ENCODE measurements at regions not wholly inside any gene's neighbourhood (a gene's known extent, or its start where the extent isn't known, plus 50 kb on each side); places are given as distances from the start of the nearest gene placed in this dataset.

- no peak for DNase-seq (ENCODE audit: low read depth in 2 of 2)
Observed at GRCh38 chr4:188197566-188197965, 58.3 kb downstream of the TRIML1 start.

DNA sequence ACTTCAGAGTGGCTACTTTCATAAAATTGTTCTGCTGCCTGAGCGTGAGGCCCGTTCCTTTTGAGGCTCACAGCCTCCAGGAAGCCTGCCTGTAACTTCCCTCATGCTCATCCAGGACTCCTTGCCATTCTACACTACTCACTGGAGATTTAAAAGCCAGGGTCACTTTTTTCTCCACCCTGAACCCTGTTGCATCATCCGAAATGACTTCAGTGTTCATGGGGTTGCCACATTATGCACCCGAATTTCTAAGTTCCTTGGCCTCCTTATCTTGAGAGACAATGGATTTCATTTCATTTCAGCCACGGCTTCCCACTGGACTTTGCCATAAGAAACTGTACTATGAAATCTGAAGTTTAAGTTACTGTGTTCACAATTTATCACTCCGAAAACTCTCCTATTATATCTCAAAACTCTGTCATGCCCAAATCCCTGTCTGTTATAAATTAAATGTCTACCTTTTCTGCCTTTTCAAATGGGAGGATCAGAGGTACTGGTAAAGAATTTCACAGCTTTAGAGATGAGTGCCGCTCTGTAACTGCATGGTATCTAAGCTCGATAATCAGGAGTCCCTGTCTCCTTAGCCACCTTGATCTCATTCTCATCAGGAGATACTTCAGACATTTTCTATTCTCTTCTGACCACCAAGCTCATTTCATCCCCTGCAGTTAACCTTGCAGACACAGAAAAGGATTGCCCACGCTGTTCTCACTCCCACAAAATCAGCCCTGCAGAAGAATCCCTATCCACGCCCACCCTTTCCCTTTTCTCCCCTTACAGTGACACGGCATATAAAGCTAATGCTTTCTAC lies 59.9 kb downstream of the TRIML1 start:
- DNase-seq (ENCODE audit: low read depth in 2 of 2): no peak

DNA sequence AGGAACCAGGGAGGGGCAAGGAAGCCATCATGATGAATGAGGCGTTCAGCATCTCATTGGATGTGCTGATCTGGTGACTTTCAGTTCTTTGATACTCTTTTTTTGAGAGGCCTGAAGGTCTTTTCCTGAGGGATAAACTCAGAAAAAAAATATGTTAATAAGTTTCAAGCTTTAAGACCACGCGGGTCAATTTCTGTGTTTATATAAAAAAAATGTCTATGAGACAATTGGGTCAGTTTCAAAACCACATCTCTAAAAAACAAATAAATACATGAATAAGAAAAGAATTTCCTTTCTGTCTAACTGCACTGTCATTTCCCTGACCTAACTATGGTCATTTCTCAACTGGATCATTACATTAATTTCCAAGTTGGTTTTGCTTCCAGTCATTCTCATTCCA lies 62.6 kb downstream of the TRIML1 start:
- no peak for DNase-seq (ENCODE audit: low read depth in 2 of 2)

GRCh38 chr4:188206783-188207182 lies 67.5 kb downstream of the TRIML1 start:
- no peak for DNase-seq (ENCODE audit: low read depth in 2 of 2)

DNA sequence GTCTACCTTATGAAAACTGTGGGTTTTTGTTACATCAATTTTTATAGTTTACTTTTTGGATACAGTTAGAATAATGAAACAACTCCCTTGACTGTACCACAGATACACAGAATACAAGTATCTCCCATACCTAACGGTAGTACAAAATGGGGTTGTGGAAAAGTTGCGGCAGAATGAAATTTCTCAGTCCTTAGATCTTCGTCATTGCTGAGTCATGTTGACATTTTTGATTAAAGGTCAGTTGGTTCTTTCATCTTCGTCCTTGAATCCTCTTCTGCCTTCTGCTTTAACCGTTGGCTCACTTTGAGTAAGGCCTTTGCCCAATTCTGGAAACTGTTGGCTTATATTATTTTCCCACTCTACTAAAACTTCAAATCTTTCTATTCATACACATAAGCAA lies 75.6 kb downstream of the TRIML1 start:
- no peak for DNase-seq (ENCODE audit: low read depth in 2 of 2)

GRCh38 chr4:188218392-188218791 lies 79.2 kb downstream of the TRIML1 start:
- no peak for DNase-seq (ENCODE audit: low read depth in 2 of 2)

DNA sequence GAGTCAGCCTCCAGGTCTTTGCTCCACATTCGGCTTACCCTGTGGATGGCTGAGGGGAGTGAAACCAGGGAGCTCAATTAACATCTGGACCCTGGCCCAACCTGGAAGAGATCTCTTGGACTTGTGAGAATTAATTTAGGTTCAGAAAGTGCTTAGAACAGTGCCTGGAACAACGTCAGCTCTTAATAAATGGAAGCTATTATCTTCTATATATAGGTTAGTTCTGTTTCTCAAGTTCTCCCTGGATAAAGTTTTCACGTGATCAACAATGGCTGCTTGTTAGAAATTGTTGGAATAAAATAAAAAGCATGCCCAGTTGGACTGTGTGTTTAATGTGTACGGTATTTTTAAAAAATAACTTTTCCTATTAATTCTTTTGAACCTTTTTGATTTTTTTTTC lies 80.8 kb downstream of the TRIML1 start:
- no peak for DNase-seq (ENCODE audit: low read depth in 2 of 2)

DNA sequence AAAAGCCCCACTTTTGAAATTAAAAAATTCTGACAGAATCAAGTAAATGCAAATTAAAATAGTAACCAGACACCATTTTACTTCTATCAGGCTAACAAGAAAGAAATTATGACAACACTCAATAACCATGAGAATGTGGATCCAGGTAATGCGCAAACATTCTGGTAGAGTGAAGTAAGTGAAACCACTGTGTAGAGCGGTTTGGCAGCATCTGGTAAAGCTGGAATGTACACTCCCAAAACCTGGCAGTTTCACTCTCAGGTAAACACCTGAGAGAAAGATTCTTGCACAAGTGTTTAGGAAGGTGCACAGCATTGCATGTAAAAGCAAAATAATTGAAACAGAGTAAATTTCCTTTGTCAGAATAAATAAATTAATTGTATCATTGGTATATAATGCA lies 81.8 kb downstream of the TRIML1 start:
- DNase-seq (ENCODE audit: low read depth in 2 of 2): no peak

GRCh38 chr4:188228279-188228678 lies 89.0 kb downstream of the TRIML1 start:
- no peak for DNase-seq (ENCODE audit: low read depth in 2 of 2)

GRCh38 chr4:188232428-188232827 lies 93.2 kb downstream of the TRIML1 start:
- DNase-seq (ENCODE audit: low read depth in 2 of 2): no peak

DNA sequence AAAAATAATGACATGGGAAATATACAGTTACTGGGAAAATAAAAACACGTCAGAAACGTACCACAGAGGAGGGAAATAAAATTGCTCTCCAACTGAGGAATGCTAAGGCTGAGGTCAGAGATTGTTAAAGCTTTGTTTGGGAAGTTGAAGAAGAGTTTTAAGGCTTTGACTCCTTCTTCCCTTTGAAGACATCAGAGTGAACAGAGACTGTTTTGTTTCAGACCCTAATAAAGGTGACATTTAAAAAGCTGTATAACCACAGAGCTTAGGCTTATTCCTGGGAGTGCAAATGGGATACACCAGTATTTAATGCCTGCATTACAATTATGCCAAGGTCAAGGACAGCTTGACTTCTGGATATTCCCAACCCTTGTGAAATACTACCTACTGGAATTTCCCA lies 102.8 kb downstream of the TRIML1 start:
- no peak for DNase-seq (ENCODE audit: low read depth in 2 of 2)

DNA sequence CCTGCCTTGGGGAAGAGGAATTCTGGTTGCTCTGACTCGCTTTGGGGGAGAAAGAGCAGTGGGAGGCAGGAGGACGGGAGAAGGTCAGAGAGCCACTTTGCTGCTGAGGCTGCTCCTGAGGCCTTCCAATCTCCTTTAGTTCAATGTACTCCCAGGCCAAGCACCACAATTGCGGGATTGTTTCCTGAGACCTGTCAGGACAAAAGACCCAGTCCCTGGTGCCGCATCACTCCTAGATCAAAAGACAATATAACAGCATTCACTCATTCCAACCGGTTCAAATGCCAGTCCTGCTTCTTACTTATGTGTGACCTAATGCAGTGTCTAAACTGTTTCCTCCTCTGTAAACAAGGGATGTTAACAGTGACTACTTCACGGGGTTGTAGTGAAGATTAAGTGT lies 106.4 kb downstream of the TRIML1 start:
- DNase-seq (ENCODE audit: low read depth in 2 of 2): no peak

DNA sequence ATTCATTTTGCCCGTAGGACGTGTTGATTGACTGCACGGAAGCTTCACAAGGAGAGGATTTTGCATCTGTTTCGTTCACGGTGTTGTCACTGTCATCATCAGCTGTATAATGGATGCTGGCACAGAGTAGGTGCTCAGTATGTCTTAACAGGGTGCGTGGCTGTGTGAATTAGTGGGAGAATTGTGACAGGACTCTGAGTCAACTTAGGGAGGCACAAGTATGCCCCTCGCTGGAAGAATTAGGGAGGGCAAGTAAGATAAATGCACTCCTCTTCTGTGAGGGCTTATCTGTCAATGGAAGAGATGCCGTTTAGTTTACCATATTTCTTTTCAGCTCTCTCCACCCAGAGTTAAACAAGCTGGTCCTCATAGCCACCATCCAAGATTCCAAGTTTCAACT lies 107.2 kb downstream of the TRIML1 start:
- no peak for DNase-seq (ENCODE audit: low read depth in 2 of 2)

DNA sequence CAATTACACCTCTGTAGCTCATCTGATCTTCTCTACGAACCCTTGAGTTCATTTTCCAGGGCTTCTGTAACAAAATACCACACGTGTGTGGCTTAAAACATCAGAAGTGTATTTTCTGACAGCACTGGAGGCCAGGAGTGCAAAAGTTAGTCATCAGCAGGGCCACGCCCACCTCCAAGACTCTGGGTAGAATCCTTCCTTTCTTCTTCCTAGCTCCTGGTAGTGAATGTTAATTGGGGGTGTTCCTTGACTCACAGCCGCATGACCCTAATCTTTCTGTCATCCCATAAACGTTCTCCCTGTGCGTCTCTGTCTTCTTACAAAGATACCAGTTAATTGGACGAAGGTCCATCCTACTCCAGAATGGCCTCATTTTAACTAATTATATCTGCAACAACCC lies 115.0 kb downstream of the TRIML1 start:
- no peak for DNase-seq (ENCODE audit: low read depth in 2 of 2)

DNA sequence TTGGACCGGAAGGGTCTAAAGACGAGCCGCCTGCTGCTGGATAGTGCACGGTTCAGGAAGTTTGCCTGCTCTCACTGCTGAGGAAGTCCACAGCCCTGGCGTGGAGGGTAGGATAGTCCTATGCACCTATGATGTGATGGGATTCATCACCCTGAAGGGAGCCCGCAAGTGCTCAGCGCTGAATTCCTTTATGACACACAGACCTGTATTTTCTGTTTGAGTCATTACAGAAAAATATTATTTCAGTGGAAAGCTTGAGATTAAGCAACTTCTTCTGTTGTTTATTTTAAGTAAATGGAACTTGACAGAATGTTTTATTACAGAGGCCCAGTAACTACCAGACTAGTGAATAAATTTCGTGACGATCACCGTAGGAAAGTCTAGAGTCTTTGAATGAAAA lies 123.2 kb downstream of the TRIML1 start:
- DNase-seq (ENCODE audit: low read depth in 2 of 2): no peak

- no peak for DNase-seq (ENCODE audit: low read depth in 2 of 2)
Observed at GRCh38 chr4:188263321-188263720, 124.1 kb downstream of the TRIML1 start.

DNA sequence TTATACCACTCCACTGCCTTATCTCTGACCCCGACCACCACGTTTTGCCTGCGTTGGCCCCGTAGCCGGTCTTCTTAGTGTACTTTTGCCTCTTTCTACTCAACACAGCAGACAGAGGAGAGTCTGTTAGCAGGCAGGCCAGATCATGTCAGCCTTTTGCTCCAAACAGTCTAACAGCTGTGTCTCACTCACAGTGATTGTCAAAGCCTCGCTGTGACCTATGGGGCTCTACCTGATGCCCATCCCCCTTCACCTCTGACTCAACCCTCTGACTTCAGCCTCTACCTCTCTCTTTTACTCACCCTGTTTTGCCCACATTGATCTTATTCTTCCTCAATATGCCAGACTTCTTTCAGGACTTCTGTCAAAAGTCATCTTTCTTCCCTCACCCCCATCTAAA lies 127.1 kb downstream of the TRIML1 start:
- no peak for DNase-seq (ENCODE audit: low read depth in 2 of 2)

DNA sequence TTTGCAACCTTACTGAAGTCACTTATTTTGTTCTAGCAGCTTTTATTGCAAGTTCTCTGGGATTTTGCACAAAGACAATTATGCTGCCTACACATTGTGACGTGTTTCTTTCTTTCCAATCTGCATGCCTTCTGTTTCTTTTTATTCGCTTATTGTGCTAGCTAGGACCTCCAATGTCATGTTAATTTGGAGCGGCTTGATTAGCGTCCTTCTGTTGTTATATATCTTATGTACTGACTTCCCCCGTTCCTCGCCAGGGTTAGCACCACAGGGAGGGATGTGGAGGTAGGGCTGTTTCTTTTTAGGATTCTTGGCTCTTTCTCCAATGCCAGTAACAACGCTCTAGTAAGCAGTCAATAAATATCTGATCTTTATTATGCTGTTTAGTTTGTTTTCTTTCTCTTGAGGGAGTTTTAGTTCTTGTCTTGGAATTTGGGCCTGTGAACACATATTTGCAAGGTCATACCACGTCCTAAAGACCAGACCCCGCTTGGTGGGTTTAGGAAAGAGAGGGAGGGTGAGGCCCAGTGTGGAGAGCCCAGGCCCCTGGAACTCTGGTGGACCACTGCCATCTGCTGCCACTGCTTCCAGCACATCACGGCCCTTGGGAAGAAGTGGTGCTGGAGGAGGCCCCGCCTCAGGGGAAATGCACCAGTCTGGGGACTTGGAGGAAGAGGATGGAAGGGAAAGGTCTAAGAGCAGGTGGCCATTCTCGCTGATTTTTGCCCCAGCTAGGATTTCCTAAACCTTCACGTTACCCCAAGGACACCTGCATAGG lies 129.1 kb downstream of the TRIML1 start:
- no peak for DNase-seq (ENCODE audit: low read depth in 2 of 2)

- DNase-seq (ENCODE audit: low read depth in 2 of 2): no peak
Observed at GRCh38 chr4:188270273-188271069, 131.2 kb downstream of the TRIML1 start.

DNA sequence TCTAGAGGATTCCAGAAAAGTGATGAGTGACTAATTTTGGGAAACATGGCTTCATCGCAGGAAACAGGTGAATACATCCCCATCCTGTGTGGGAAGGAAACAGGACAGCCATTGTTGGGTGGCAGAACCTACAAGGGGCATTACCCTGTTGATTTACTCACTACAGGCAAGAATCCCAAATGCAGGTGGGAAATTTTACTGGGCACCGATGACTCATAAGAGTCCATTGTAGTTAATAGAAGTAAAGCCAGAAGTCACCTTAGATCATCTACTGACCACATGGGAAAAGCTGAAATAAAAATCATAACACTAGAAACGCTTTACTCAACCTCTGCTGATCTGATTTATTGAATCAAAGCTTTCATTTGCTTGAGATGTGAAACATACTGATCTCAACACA lies 136.4 kb downstream of the TRIML1 start:
- DNase-seq (ENCODE audit: low read depth in 2 of 2): no peak

GRCh38 chr4:188279184-188279583 lies 139.9 kb downstream of the TRIML1 start:
- DNase-seq (ENCODE audit: low read depth in 2 of 2): no peak

- DNase-seq (ENCODE audit: low read depth in 2 of 2): no peak
Observed at GRCh38 chr4:188282471-188283232, 143.4 kb downstream of the TRIML1 start.

Measured in stimulated activated CD4-positive, alpha-beta T cell treated with anti-CD3 and anti-CD28 coated beads, Interleukin-1b, Interleukin-23, amount 100 ng/mL, for 4 hours (primary cell).